Posterior vena cava (tissue), 2 donors: ENCODE measurements at regions not wholly inside any gene's neighbourhood (a gene's known extent, or its start where the extent isn't known, plus 50 kb on each side); places are given as distances from the start of the nearest gene placed in this dataset.

Experiments used
- DNase-seq: peaks from one replicate; pipeline ENCODE4 v3.0.0-alpha.2; 2020; ENCODE audit warnings: low spot score
- intact Hi-C, 2 donors: fragments of 100-400 bp; cut with DNase I; formaldehyde crosslinking; loops; one replicate each; pipeline versions ENCODE4 v1.14.1 to v1.14.2; 2022 to 2023
- donor health status: DM: yes; HTN: yes; CAD: no.
- donor health status: DM: yes; HTN: yes; CAD: no.

DNA sequence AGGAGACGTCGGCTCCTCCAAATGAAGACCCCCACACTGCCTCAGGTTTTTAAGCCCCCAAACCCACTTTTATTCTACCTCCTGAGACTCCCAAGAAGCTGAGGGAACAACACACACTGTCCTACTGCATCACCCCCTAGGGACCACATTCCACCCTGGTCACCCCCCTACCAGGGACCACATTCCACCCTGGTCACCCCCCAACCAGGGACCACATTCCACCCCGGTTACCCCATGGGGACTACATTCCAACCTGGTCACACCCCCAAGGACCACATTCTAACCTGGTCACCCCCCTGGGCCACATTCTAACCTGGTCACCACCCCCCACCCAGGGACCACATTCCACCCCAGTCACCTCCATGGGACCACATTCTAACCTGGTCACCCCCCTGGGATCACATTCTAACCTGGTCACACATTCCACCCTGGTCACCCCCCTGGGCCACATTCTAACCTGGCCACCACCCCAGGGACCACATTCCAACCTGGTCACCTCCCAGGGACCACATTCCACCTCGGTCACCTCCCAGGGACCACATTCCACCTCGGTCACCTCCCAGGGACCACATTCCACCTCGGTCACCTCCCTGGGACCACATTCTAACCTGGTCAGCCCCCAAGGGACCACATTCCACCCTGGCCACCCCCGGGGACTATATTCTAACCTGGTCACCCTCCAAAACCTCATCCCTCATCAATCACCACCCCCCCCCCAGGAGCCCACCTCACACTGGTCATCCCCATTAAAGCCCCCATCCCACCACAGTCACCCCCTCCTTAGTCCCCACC, 587.6 kb downstream of the NPHP4 start:
- intact Hi-C loops, result no loop called here
- DNase-seq, result no peak

DNA sequence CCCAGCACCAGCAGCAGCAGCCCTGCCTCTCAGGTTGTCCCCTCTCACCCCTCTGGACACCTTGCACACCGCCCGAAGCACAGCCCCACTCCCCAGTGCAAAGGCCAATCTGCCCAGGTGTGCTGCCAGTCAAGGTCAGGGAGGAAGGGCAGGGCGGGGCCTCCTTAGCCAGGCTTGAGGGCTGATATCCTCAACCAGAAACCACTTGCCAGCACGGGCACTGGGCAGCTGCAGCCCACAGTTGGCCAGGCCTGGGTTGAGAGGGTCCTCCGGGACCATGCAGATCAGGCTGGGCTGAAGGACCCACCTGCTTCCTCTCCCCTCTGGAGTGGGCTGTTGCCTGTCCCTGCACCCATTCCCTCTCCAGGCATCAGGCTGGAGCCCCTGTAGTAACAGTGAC, 588.3 kb downstream of the NPHP4 start:
- no peak for DNase-seq
- intact Hi-C loops, result no loop called here

DNA sequence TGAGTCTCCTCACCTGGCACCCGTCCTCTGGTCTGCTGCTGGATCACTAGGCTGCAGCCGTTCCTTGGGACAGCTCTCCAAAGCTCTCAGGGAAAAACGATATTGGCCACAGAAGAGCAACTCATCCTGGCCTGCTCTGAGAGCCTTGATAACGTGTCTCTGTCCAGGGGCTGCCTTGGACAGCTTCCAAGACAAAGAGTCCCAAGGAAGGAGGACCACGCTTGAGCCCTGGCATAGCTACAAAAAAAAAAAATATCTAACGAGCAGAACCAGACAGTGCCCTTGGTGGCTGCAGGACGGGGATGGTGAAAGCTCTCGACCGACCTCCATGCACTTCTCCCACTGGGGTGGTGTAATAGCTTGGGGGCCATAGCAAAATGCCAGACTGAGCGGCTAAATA, 589.6 kb downstream of the NPHP4 start:
- no peak for DNase-seq
- intact Hi-C loops, result no loop called here

DNA sequence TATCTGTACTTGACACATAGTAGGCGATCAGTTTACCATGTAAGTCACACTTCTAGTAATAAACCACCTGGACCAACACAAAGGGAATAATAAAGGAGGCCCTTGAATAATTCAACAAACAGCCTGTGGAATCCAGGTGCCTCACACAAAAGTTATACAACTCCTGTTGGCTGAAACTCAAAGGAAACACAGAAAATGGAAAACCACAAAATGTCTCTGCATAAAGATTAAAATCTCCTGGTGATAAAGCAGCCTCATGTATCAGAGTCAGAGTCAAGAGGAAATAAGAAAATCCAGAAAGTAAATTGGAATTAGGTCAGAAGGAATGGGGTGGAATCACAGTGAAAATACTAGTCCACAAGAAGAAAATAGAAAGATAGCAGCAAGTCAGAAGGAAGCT, 592.5 kb downstream of the NPHP4 start:
- intact Hi-C loops, result no loop called here
- no peak for DNase-seq

DNA sequence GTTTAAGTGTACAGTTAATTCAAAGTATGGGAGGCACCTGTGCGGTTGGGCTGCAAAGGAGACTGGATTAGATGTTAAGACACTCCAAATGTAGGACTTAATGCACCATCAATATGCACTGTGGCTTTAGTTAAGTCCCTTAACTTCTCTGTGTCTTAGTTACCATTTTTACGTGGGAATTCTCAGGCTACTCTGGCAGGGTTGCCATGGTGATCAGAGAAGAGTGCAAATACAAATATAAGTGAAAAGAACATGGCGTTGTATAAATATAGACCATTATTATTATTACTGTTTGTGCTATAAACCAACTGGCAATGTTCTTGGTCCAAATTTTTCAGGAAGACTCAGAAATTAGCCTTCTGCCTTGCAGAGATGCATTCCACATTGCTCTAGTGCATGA, 595.6 kb downstream of the NPHP4 start:
- intact Hi-C loops, result no loop called here
- no peak for DNase-seq

DNA sequence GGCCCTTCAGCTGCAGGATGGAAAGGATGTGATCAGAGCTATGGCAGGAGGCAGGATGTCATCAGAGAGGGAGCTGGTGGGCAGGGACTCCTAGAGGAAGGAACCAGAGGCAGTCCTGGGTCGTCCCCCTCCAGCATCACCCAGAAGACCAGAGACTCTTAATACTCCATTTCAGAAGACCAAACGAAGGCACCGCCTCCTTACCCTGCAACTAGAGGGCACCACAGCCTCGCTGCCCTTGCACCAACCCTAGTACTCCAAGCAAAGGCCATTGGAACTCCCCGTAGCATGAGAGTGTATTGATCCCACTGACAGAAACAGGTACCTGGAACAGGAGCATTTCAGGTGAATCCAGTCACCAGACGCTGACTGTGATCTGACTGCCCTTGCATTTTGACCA, 598.1 kb downstream of the NPHP4 start:
- DNase-seq, result peak; percentile 43
- intact Hi-C loops, result no loop called here

DNA sequence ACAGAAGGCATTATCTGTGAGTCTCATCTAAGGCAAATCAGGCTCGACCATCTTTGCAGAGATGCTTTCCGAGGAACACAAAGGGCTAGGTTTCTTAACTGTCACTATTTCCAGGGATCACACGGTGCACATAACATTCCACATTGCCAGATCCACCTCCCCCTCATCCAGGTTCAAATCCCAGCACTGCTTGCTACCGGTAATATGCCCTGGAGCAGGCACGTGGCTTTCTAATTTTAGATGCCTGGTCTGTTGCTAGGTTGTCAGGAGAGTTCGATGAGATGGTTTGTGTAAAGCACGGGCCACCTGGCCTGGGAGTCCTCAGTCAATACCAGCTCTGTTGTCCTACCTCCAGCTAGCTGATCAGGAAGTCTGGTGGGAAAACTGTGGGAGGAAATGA, 598.6 kb downstream of the NPHP4 start:
- intact Hi-C loops, result no loop called here

DNA sequence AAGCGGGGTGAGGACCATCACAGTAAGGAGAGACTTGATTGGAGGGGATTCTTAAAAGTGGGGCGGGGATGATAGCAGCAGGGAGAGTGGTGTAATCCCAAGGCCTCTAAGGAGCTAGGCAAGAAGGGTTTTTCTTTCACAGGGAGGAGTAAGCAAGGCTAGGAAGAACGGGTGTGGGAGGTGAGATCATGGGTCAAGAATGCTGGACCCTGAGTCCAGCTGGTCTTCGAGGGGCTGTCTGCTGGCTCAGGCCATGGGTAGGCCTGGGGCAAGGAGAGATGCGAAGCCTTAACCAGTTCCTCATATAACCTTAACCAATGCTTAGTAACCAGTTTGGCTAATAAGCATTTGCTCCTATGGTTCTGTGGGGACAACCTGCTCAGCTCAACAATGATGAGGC, 599.1 kb downstream of the NPHP4 start:
- peak; percentile 16 for DNase-seq

More for the DNA sequence above, 598.6 kb downstream of the NPHP4 start:
- peak; percentile 58 for DNase-seq

DNA sequence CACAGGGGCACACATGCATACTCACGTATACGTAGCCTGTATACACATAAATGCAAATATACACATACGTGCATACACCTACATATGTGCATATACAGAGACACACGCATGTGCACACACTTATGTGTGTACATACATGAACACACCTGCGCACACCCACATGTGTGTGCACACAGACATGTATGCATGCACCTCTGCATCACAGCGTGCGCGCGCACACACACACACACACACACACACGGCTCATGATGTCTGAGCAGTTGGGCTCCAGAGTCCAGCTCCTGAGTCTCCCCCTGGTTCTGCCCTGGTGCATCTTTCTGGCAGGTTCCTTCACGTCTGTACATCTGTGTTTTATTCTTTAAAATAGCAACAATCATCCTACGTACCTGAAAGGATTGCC, 600.5 kb downstream of the NPHP4 start:
- intact Hi-C loops, result no loop called here
- DNase-seq, result peak; percentile 72

More for the DNA sequence above, 599.1 kb downstream of the NPHP4 start:
- intact Hi-C loops, result no loop called here

DNA sequence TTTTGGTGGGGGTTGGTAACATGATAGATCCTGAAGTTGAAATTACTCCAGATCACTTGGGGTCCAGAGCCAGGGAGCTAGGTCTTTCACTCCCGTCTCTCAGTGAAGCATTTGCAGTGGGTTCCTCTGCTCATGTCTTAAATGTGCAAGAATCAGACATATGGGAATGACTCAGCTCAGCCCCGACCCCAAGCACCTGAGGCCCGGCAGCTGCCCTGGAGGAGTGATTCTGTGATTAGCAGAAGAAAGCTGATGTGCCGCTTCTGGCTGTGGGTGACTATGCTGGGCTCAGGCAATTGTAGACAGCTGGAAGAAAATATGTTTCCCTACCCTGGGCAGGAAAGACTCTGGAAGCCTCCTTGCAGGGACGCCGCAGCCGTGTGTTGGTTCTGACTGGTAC, 601.7 kb downstream of the NPHP4 start:
- intact Hi-C loops, result no loop called here
- no peak for DNase-seq

DNA sequence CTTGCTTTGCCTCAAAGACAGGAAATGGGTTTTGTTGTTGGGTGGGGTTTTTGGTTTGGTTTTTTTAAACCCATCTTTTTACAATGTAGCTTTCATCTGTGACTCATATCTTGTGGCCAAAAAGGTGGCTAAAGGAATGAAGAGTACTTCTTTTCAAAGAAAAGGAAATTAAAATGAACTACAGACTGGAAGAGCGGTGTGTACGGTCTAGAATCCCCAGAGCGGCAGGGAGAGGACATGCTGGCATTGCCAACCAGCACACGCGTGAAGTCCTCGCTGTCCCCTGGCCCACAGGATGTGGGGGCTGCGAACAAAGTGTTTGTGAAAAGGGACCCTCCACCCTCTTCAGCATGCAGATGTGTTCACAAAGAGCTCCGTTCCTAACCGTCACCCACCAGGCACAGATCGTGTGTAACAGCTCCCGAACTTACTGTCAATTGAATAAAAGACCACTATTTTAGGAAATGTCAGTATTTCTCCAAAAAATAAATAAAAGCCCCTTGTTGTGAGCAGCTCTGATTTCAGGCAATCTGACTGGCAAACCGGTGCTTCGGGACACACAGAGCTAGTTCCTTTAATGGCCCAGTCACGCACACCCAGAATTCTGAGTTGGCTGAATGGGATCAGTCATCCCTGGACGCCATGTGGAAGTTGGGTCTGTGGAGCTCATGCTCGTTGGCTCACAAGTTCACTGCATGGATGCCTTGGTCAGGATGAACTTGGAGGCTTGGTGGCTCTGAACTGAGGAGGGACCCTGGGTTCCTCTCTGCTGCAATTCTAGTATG, 602.9 kb downstream of the NPHP4 start:
- intact Hi-C loops, result no loop called here
- no peak for DNase-seq

DNA sequence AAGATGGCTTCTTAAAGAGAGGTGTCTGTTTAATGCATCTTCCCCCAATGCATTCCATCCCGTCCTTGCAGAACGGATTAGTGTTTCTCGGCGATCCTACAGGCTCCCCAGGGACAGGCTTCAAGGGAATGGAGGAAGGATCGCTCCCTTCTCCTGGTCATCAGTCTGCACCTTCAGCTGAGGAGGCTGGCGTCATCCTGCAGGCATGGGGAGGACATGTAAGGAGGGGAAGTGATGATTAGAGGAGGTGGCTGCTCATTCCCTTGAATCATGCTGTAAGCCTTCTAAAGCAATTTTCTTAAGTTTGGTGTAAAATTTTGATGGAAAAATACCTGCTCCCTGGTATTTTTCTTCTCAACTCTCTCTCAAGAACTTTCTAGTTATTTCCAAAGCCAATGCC, 603.6 kb downstream of the NPHP4 start:
- intact Hi-C loops, result no loop called here
- no peak for DNase-seq

DNA sequence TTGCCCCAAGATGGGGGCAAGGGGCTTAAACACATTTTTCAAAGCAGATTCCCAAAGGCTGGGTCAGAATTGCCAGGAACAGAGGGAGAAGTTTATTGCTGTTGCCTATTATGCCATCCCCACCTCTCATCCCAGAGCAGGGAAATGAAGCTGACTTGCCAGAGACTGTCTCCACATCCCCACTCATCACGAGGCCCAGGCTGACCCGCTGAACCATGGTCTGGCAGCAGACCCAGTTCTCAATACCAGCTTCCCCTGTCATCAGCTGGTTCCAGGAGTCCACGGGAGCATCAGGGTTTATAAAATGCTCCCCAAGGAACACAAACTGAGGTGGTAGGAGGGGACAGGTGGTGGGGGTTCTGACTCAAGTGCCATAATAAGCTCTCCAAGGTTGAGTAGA, 605.9 kb downstream of the NPHP4 start:
- intact Hi-C loops, result no loop called here
- no peak for DNase-seq

DNA sequence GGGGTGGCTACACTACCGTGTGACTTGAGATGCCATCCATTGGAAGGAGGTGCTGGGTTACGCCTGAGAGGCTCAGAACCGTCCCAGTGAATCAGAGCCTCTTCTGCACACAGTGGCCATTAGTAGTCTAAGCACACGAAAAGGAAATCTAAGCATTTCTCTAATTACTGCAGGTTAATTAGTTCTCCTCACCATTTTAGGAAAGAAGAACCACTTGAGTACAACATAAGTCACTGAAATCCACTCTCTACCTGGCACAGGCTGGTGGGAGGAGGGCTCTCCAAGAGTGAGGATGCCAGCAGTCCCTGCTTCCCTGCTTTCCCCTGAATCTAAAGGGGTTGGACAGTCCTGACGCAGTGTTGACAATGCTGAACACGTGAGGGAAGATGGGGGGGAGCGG, 606.3 kb downstream of the NPHP4 start:
- DNase-seq, result no peak
- intact Hi-C loops, result no loop called here

DNA sequence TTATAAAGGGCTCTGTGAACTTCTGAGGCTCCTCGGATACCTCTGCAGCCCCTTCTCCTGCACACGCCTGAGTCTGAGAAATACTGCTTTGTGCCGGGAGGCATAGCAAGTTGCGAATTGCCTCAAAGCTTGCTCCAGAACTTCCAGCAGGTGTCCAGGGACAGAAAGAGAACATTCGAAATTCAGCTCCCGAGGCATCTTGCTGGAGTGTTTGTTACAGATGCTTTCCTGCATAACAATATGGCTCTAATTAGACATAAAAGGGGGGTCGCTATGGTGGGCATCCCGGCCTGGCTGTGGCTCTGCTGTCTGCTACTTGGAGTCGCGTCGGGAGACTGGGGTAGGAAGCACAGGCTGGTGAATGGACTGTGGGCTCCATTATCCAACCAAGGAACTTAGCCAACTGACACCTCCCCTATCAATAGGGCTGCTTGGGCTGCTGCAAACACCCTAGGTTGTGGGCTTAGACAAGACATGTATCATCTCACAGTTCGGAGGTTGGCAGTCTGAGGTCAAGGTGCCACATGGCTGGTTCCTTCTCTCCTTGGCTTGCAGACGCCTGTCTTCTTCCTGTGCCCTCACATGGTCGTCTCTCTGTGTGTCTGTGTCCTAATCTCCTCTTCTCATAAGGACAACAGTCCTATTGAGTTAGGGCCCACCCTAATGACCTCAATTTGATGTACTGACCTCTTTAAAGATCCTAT, 607.0 kb downstream of the NPHP4 start:
- intact Hi-C loops, result no loop called here
- DNase-seq, result no peak

DNA sequence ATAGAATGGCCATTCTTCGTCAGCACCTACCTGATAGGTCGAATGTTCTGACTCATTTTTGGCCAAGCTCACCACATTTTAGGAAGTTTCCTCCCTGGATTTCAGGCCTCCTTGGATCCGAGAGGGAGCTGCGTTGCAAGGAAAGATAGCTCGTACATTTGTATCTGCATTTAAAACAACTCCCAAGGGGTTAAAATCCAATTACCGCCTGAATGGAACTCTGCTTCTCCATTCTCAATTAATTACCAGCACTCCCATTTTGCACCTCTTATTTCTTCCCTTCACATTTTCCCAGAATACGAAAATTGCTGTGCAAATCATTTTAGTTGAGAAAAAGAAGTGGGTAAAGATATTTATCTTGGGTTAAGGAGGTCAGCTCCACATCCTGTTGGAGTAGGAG, 610.7 kb downstream of the NPHP4 start:
- no peak for DNase-seq
- intact Hi-C loops, result no loop called here

DNA sequence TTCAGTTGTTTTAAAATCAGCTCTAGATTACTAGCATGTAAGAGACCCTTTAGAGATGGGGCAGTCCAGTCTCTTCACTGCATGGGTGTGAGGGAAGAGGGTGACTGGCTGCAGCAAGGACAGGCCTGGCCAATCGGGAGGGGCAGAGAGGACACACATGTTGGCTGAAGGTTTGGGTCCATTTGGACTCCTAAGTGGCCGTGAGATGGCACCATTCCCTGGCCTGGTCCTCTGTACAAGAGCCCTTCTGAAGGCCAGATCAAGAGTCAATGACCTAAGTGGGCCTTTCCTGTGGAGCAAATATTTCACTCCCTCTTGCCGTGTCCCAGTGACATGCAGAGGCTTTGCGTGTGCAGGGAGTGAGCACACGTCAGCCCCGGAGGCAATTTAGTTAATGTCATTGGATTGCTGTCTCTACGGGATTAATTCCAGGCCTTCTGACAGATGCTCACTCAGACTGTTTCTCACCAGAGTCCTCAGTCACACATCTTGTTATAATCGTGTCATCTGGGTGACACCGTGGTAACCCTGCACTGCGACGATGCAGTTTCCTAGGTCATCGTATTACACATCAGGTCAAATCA, 613.0 kb downstream of the NPHP4 start:
- intact Hi-C loops, result no loop called here
- no peak for DNase-seq

DNA sequence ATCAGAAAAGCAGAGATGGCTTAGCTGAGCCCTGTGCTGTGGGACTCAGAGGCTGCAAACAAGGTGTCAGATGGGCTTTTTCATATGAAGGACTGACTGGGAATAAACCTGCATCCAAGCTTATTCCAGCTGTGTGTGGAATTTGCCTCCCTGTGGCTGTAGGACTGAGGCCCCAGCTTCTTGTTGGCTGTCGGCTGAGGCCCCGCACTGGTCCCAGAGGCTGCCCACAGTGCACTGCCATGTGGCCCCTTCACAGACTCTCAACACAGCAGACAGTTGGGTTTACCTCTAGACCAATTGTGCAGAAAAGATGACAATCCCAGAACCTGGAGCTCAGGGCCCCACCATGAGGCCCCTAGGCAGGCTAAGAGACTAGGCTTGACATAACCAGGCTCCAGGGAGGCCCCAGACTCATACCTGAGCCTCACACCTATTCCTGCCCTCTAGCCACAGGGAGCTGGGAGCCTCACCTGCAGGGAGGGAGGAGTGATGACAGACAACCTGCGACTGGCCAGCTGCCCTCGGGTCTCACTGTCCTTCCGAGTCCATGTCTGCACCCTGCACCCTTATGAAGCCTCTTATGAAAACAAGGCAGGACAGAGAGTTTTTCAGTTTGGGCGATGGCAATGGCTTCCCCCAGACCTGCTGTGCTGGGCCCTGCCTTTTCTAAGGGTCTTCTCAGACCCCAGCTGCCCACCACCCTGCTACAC, 615.5 kb downstream of the NPHP4 start:
- DNase-seq, result no peak
- intact Hi-C loops, result no loop called here

DNA sequence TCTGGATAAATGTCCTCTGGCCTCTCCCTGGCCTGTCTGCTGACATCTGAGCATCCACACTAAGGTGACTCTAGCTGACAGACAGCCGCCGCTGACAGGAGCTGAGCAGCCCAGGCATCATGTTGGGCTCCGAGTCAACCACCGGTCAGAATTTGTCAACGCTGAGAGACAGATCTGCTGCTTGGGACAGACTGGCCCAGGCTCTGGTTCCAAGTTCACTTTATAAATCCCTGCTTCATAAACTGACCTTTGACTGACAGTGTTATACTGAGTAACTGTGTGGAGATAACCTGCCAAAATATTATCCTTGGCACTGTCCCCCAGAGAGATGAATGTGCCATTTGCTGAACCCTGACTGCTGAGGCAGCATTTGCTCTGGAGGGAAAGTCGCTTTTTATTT, 616.7 kb downstream of the NPHP4 start:
- no peak for DNase-seq
- intact Hi-C loops, result no loop called here
